Bone marrow (tissue), 2 donors: ENCODE measurements at regions not wholly inside any gene's neighbourhood (a gene's known extent, or its start where the extent isn't known, plus 50 kb on each side); places are given as distances from the start of the nearest gene placed in this dataset.

Experiments used
- DNase-seq, 2 donors: peaks; one replicate each; lab custom pipeline; 2025; lab: John Stamatoyannopoulos, UW

DNA sequence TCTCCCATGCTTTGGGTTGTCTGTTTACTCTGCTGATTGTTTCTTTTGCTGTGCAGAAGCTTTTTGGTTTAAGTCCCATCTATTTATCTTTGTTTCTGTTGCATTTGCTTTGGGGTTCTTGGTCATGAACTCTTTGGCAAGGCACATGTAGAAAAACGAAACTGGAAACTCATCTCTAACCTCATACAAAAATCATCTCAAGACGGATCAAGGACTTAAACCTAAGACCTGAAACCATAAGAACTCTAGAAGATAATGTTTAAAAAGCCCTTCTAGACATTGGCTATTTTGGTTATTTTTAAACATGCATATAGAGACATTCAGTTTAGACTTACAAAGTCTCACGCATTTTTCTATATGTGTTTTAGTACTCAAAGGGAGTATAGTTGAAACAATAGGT lies 1164.3 kb upstream of the GYPC start:
- no peak for DNase-seq

DNA sequence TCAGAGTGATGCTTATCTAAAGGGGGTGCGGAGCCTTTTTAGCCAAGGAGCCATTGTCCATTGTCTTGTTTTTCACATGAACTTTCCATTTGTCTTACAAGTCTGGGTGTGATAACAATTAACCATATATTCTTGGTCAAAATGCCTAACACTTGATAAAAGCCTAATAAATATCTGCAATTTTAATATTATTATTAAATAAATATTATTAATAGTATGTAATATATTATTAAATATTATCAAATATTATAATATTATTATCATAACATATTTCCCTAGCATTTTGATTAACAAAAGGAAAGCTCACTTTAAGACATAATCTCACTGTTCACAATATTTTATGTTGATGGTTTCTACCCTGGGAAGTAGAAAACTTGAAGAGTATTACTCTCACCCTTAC lies 1143.6 kb upstream of the GYPC start:
- DNase-seq = no peak

DNA sequence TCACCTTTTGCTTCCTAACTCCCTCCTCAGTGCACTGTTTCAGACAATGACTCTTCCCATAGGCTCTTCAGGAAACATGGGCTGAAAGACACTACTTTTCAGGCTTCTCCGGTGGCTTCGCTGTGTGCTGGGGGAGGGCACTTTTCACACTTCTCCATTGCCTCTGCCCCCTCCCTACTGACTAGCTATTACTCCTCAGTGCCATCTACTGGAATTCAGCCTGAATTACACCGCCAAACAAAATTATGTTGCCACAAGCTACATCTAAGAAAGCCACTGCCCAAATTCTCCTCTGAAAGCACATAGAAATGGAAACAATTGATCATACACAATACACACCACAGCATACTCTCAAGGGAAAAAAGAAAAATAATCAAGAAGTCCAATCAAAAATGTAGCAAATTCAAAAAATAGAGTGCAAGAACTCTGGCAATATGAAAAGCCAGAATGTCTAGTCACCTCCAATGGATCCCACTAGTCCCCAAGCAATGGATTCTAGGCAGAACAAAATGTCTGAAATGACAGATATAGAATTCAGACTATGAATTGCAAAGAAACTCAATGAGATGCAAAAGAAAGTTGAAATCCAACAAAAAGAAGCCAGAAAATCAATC lies 1139.4 kb upstream of the GYPC start:
- DNase-seq = no peak

DNA sequence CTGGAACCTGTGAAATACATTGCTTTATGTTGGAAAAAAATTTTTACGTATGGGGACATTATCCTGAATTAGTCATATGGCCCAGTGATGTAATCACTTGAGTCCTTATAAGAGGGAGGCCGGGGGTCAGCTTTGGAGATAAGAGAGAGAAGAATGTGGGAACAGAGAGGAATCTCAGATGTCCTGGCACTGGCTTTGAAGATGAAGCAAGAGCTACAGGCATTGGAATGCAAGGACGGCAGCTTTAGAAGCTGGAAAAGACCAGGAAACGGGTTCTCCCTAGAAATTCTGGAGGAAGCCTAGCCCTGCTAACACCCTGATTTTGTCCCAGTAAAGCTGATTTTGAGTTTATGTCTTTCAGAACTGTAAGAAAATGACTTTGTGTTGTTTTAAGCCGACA lies 1129.9 kb upstream of the GYPC start:
- no peak for DNase-seq

DNA sequence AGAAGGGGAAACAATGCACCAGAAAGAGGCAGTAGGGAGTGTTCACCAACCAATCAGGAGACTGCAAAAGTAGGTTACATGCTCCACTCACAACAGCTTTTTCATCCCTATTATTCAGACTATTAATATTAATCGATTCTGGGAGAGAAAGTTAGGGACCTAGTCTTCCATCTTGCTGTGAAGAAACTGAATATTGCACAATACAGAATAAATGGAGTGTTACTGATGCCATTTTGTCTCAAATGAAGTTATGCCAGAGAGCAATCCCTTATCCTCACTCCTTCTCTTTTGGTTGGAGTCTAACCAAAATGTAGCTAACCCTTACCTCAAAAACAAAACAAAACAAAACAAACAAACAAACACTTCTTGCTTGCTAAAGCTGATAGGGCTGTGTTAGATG lies 1120.9 kb upstream of the GYPC start:
- DNase-seq = no peak

DNA sequence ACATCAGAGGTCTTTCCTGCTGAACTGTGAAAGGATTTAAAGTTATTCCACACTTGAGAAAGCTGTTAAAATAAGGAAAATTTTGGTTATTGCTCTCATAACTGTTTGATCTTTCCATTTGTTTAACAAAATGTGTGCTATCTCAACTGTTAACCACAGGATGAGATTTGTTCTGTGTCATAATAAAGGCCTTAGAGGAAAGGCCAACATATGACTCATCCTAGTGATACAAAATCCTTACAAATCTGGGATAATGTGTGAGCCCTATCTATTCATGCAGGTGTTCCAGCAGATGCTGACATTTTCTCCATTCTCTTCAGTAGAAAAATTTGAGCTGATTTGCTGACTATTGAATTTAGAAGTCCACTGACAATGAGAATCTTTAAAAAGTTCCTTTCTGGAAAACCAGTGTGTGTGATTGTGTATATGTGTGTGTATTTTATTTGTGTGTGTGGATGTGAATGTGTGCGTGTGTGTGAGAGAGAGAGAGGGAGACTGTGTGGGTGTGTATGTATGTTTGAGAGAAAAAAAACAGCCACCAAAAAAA lies 1111.9 kb upstream of the GYPC start:
- no peak for DNase-seq

DNA sequence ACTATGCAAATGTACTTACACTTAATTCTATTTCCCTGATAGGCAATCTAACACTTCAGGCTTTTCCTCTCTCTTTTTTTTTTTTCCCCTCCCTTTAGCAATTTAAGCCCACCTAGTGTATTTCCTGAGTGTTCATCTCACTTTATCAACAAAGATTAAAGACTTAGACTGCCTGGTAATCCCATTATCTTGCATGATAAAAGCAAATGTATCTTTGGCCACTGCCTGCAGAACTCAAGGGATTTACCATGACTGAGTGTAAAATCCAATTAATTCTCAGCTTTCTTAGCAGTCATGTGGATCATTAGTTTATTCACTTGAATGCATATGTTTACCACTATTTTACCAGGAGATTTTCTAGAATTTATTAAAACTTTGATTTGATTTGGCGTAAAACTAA lies 1102.2 kb upstream of the GYPC start:
- no peak for DNase-seq

DNA sequence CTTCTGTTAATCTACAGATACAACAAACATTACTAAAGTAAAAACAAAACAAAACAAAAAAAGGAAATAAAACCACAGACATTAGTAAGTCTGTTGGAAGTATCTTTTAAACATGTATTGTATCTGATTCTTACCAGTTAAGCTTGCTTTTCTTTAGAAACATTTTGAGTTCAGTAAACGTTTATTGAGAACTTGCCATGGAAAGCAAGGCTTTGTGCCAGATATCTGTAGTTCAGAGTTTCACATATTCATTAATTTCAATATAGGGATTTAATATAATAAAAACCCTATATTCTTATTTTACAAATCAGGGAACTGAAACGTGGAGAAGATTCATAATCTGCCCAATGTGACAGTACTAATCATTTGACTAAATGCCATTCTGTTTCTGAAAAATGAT lies 1101.0 kb upstream of the GYPC start:
- no peak for DNase-seq

DNA sequence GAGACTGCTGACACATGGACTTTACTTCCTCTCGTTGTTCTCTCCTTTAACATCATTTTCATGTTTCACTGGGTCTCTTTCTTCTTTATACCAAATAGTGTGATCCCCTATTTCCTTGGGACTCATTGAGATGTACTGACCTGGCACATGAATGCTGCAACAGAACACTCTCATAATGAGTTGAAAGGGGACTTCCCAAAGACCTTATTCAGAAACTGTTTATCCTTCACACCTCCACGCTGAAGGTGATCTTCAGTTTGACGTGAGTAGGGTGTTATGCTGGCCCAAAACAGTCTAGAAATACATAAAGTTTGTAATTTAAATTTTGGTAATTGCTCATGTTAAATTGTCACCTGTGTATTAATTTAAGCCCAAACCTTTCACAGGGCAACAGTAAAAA lies 1096.8 kb upstream of the GYPC start:
- DNase-seq = no peak

DNA sequence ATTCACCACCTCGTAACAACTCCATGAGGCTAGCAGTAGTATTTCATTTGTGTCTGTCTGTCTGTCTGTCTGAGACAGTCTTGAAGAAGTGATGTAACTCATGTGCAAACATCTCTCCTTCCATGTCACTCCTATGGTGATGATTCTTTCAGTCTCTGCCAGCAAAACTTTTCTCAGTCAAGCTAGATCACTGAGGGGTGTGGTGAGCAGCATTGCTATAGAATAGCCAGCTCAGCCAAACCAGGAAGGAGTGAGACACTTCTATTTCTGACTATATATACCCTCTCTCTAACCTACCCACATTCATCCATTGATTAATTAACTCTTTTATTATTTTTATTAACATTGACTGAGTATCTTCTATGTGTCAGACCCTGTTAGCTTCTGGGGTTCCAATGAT lies 1095.1 kb upstream of the GYPC start:
- DNase-seq = no peak

DNA sequence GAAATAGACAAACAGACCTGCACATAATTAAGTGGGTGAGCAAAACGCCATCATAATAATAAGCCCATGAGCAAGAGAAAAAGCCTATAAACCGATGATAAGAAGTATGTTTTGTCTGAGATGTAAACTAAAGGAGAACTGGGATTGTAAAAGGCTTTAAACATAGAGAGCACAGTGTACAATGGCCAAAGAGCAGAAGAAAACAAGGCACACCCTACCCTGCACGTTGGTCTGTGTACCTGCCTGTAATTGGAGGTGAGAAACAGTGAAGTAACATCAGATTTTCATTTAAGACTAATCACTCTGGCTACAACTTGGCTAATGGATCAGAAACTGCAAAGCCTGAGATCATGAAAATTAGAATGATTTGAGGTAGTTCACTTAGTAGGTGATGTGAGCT lies 1094.7 kb upstream of the GYPC start:
- DNase-seq = no peak

DNA sequence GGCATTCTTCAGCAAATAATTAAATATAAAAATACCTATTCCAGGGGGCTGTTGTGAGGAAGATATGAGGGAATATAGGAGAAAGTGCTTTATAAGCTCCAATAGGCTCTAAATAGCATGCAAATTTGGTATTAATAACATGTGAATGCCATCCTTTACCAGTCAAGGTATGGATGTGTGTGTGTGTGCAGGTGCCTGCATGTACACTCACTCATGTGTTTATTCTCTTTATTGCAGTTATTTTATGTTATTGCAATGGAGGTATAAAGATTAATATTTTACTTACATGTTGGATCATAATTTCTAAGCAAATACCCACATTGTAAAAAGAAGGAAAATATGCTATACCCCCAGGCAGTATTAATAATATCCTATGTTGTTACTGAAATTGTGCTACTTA lies 1093.0 kb upstream of the GYPC start:
- DNase-seq = no peak

DNA sequence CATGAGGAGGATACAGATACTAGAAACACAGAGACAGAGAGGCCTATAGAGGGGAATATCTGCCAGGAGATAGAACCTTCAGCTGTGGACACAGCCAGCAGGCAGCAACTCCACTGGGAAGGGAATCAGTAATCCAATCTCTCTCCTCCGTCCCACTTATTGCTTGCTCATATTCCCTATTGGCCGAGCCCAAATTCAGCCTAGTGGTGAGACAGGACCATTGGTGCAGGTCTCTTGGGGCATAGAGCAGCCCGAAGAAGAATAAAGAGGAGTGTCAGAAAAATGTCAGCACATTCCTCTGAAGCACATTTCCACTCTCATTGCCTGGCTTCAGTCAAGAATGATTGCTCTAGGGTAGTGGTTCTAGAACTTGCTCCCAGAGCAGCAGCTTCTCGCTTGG lies 1091.5 kb upstream of the GYPC start:
- DNase-seq = no peak

DNA sequence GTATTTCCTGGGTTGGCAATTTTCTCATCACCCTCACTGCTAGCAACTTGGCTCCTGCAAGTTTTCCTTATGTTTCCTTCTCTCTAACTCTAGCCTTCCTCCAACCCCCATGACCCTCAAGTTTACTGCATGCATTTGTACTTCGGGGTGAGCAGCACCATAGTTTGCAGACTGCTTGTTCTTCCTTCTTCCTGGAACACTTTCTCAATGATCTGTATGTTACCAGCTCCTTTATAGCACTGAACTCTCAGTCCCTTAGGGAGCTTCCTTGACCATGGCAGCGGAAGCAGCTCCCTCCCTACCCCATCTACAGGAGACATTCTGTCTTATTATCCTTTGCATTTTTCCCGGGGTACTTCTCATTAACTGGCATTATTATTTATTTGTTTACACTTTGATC lies 1089.5 kb upstream of the GYPC start:
- DNase-seq = no peak

DNA sequence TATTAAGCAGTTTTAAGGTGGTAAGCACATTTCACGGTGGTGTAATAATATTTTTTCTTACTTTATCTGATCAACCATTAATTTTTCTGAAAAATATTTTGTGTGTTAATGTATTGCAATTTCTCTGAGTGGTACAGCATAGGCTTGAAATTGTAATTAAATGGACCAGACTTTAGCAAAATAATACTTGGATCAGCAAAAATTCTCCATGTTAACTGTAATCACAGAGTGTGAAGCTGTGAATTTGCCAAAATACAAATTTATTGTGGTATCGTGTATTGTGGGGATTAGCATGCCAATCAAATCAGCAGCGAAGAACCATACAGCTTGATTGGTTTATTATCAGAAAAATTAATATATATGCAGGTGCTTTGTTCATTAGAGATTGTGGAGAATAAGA lies 1088.9 kb upstream of the GYPC start:
- DNase-seq = no peak

DNA sequence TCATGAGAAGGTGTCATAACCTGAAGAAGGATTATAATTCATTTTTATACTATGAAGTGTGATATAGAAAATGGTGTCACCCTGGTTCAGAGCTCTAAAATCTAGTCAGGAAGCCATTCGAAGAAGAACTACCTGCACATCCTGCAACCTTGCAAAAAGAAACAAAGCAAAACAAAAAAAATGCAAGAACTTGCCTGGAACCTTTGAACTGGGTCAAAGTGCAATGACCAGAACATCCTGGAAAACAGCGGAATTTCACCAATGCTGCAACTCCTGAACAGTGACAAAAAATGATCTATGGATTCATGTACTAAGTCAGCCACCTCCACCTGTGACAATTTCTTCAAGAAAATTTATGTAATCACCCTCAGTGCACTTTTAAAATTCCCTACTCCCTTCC lies 1083.3 kb upstream of the GYPC start:
- no peak for DNase-seq

DNA sequence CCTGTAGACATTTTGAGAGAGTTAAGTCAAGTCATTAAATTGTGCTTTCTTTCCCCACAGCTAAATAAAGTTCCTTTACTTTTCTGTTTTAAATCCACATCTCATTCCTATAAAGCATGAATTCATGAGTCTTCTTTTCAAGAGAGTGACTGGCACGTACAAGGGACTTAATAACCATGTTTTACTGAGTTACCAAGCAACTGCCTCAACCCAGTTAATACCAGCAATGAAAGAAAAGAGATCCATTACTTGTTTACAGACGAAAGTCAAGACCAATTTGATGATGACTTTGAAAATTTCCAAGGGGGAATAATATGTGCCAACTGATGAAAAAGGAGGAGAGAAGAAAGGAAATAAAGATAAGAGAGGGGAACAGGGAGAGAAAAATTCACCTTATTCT lies 1082.5 kb upstream of the GYPC start:
- DNase-seq = no peak

DNA sequence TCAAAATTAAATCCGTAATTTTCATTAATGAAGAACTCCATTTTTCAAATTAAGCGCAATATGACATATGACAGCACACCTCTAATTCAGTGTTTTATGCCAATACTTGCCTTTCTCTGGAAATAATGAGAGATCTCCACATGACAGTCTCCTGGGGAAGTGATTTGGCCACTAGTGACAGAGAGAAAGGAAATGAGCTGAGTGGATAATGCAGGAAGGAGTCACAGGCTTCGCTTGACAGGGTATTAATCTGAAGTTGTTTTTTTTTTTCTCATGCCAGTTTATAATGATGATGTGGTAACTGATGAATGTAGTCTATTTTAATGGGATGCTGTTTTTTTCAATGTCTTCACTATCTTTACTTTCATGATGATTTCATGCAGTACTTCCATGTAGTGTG lies 1079.4 kb upstream of the GYPC start:
- DNase-seq = no peak

DNA sequence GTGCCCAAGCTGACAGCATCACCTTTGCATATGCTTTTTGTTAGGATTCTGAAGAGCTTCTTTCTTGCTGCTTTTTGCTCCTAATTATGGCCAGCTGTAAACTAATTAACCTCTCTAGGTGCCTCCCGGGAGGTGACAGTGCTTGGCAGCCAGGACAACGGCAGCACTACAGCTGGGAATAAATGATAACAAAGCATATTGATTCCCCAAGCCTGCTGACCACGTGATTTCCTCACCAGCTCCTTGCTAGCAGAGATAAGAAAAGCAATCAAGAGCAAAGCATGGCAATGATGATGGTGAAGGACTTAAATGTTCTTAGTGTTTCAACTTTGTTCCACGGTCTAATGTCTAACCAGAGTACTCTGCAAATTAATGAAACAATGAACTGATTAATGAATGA lies 1074.4 kb upstream of the GYPC start:
- no peak for DNase-seq

DNA sequence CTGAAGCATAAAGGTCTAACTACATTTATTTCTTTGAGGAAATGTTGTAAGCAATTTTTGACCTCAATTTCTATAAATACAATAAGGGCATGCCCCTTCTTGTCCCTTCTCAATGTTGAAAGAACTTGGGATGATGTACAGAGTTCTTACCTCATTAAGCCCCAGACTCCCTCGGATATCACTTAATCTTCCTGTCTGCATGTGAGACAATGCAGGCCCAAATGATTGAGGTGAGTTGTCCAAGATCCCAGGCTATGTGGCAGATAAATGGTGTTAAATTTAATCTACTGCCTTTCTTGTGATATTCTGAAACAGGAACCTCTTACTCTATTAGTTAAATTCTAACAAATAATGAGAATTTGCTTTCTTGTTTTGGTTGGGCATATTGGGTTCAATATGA lies 1073.4 kb upstream of the GYPC start:
- DNase-seq = no peak

DNA sequence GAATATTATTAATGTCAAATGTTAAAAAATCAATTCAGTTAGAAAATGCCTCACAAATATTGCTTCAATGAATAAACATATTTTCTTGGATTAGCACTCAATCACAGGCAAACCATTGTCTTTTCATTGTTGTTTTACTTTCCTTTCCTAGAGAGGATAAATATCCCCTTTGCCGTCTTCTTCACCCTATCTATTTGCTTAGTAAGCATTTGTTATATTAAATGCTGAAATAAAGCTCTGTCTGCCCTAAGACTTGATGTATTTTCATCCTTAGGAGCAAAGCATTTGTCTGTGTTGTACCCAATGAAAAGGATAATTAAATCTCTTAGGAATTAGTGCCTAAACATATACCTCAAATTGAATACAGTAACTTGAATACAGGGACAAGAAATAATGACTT lies 1071.2 kb upstream of the GYPC start:
- no peak for DNase-seq

DNA sequence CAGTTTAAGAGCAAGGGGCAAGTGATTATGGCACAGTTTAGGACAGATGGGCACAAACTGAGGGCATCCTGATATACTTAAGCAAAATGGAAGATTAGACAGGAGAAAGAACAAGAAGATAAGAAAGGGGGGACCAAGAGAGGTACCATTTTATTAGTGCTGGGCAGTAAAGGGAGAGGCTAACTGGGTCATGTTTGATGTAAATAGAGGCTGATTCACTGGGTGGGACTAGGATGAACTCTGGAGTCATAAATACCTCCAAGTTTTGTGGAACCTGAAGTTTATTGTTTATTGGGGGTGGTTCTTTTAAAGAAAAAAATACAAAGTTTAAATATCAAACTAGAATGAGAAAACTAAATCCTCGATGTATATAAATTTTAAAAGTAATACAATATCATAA lies 1067.2 kb upstream of the GYPC start:
- no peak for DNase-seq

DNA sequence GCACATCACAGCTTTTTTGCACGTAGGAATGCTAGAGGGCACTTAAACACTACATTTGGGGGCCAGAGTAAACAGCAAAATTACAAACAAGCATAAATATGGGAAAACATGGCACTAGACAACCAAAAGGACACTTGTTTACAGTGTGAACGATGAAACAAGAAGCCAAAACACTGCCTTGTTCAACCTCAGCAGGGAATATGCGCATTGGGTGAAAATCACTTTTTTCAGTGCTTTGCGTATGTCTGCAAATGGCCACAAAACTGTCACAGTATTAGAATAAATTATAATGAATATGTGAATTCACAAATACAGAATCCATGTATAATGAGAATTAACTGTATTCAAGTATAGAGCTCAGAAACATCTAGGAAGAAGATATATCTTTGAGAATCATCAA lies 1064.0 kb upstream of the GYPC start:
- DNase-seq = no peak

DNA sequence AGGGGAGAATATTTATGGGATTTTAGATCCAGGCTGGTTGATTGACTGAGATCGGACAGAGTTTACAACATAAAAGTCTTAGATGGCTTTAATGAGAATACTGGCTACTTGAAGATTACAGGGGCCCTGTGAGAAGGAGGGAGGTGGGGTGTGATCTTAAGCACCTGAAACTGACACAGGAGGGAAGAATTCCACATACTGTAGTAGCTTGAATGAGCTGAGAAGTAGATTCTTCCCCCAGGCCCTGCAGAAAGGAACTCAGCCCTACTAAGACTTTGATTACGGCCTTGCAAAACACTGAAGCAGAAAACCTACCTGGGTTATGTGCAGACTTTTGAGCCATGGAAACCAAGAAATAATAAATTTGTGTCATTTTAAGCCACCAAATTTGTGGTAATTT lies 1062.9 kb upstream of the GYPC start:
- DNase-seq = no peak

DNA sequence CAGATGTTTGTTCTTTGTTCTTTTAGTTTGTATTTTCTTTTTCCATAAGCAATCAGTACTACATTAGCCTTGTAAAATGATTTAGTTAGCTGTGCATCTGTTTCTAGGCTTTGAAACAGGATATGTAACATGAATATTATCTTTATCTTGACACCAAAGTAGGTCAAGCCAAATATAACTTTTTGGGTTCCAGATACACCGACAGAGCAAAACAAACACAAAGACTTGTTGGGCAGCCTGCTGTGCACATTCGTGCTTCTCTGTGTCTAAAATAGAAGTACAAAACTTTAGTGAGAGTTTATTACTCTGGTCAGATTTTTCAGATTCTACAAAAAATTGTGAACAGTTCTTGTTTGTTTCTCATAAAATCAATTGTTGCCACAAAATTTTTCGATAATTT lies 1059.3 kb upstream of the GYPC start:
- no peak for DNase-seq
